AG04449 (cell line): ENCODE measurements at regions not wholly inside any gene's neighbourhood (a gene's known extent, or its start where the extent isn't known, plus 50 kb on each side); places are given as distances from the start of the nearest gene placed in this dataset.

Experiments
- CTCF ChIA-PET: fragments of 350-600 bp; formaldehyde crosslinking; extraction: SDS; loops from one replicate; lab custom pipeline; 2021; ENCODE audit warnings: antibody characterized with exemption; lab: Yijun Ruan, JAX
- POLR2A ChIA-PET: fragments of 400-600, 350-600 bp; formaldehyde crosslinking; extraction: SDS; loops from one replicate; lab custom pipeline; 2020; ENCODE audit warnings: antibody characterized with exemption, inconsistent platforms; lab: Yijun Ruan, JAX
- DNase-seq: peaks from one replicate; pipeline ENCODE4 v3.0.0-alpha.2; 2010; ENCODE audit warnings: low read depth, low spot score
- H3K4me3 ChIP-seq: 2 replicates; pipeline ENCODE4 v1.5.1; 2011; ENCODE audit warnings: low read depth, mild to moderate bottlenecking, control low read depth, low read length
- TF ChIP-seq, protein P1 (sequence below): IDR thresholded peaks from one replicate; pipeline ENCODE4 v1.5.1; 2011; ENCODE audit warnings: mild to moderate bottlenecking, moderate library complexity, low read length, control low read depth, inconsistent platforms; ENCODE audit not compliant: insufficient read depth; ENCODE audit errors: missing control alignments

DNA sequence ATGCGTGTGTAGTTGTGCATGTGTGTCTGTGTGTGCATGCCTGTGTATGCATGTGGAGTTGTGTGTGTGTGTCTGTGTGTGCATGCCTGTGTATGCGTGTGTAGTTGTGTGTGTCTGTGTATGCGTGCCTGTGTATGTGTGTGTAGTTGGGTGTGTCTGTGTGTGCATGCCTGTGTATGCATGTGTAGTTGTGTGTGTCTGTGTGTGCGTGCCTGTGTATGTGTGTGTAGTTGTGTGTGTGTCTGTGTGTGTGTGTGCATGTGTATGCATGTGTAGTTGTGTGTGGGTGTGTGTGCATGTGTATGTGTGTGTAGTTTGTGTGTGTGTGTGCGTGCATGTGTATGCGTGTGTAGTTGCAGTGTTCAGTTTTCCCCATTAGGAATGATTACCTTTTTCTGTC lies 162.0 kb downstream of the URB2 start:
- DNase-seq = no peak
- TF ChIP-seq, protein P1, sequence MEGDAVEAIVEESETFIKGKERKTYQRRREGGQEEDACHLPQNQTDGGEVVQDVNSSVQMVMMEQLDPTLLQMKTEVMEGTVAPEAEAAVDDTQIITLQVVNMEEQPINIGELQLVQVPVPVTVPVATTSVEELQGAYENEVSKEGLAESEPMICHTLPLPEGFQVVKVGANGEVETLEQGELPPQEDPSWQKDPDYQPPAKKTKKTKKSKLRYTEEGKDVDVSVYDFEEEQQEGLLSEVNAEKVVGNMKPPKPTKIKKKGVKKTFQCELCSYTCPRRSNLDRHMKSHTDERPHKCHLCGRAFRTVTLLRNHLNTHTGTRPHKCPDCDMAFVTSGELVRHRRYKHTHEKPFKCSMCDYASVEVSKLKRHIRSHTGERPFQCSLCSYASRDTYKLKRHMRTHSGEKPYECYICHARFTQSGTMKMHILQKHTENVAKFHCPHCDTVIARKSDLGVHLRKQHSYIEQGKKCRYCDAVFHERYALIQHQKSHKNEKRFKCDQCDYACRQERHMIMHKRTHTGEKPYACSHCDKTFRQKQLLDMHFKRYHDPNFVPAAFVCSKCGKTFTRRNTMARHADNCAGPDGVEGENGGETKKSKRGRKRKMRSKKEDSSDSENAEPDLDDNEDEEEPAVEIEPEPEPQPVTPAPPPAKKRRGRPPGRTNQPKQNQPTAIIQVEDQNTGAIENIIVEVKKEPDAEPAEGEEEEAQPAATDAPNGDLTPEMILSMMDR = no peak
- CTCF ChIA-PET = no interaction called here
- POLR2A ChIA-PET = no interaction called here
- H3K4me3 ChIP-seq = no peak overlapping the region

DNA sequence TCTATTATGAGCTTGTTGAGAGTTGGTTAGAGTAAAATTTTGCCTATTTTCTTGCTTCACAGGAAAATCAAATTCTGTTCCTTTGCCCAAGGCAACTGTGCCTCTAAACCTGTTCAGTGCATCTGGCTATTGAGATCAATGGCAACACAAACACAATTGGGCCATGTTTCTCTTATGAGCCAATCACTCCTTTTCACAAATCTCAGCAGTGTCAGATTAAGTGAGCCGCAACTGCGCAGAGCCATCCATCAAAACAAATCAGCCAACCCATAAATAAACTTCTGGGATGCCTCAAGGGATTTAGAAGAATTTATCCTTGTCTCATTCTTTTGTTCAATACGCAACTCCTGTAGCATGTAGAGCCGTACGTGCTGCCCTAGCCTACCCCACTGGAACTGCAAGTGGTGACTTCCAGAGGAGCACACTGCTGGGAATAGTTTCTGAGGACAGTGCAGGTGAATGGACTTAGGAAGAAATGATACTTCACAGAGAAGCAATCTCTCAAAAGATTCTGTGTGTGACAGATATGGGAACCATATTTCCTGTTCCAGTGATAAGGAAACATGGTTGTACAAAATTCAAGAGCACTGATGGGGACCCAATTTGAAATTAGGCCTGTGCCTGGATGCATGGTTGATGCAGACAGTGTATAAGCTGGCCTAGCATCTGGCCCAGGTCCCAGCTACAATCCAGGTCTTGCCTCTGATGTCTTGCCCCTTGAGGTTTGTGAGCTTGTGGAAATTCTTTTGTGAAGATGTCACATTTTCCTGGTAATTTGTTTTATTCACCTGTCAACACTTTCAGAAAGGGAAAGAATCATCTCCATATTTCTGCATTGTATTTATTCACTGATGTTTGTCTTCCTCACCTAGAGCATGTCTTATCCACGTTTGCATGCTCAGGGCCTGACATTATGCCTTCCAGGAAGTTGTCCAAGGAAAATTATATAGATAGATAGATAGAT lies 166.2 kb downstream of the URB2 start:
- ChIA-PET CTCF (no interaction called here), POLR2A (no interaction called here)
- TF ChIP-seq, protein P1 = no peak
- H3K4me3 ChIP-seq = no peak overlapping the region
- no peak for DNase-seq

DNA sequence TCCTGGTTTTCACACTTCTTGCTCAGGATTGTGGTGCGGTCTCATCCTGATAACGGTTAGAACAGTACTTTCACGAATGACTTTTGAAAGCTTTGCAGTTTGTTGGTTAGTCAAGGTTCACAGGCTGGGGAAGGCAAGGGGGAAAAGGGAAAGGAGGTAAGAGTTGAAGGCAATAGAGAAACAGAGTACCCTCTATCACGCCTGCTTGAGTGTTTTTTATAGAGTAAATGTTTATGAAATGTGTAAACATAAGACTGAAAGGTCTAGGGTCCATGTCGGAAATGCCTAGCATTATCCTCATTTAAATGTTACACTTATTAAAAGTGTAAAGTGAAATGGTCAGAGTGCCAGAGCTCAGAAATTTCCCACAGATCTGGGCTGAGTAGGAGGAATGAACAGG lies 167.4 kb downstream of the URB2 start:
- CTCF ChIA-PET = no interaction called here

DNA sequence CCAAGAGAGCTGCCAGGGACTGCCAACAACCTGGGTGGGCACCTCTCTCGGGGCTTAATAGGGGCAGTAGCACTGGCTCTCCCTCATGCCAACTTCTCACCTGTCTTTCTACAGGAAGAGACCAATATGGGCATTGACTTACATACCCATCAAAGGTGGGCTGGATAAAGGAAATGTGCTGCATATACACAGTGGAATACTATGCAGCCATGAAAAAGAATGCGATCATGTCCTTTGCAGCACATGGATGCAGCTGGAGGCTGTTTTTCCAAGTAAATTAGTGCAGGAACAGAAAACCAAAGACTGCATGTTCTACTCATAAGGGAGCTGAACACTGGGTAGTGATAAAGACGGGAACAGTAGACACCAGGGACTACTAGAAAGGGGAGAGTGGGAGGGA lies 172.5 kb downstream of the URB2 start:
- ChIA-PET CTCF (no interaction called here), POLR2A (no interaction called here)
- DNase-seq = no peak
- H3K4me3 ChIP-seq = no peak overlapping the region
- TF ChIP-seq, protein P1 = no peak

More for the DNA sequence above, 167.4 kb downstream of the URB2 start:
- DNase-seq = no peak
- no peak overlapping the region for H3K4me3 ChIP-seq
- POLR2A ChIA-PET = no interaction called here
- TF ChIP-seq, protein P1 = no peak

DNA sequence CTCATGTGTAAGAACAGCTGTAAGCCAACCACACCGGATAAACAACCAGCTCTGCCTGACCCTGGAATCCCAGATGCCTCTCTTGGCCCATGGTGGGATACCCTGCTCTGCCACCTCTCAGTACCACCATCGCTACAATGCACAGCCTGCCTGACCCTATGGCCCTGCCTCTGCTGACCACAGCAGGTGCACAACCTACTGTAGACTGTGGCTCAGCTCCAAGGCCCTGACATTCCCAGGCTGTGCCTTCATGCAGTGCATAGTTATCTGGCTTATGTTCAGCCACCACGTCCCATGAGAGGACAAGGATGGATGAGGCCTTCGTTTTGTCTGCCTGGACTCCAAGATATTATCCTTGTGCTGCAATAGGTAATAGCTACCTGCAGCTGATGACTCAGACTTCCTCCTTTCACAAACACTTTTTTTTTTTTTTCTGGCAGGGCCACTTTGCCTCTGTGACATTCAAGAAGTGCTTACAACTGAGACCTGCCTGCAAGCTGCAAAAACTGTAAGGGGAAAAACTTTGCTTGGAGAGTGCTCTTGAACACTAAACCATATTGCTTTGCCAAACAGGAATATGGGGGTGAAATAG lies 177.7 kb downstream of the URB2 start:
- POLR2A ChIA-PET = no interaction called here

DNA sequence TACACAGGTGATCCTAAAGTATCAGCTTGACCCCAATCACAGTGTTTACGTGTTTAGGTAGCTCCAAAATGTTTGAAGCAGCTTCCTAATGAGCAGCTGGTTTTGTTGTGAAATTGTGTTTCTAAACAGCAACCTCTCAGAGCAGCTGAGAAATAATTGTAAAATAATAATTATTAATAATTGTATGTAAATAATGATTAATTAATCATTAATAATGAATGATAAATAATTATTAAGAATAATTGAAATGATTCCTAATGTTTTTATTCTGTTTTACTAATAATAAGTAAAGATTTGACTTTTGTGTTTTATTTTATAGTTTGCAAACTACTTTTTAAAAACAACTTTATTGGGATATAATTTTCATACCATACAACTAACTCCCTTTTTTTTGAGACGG lies 182.2 kb downstream of the URB2 start:
- no peak for DNase-seq
- no peak overlapping the region for H3K4me3 ChIP-seq
- CTCF ChIA-PET = no interaction called here
- TF ChIP-seq, protein P1 = no peak
- POLR2A ChIA-PET = no interaction called here

More for the DNA sequence above, 177.7 kb downstream of the URB2 start:
- no peak overlapping the region for H3K4me3 ChIP-seq
- no peak for DNase-seq
- CTCF ChIA-PET = no interaction called here
- TF ChIP-seq, protein P1 = no peak
